Fibroblast of skin of abdomen (primary cell): ENCODE measurements at regions not wholly inside any gene's neighbourhood (a gene's known extent, or its start where the extent isn't known, plus 50 kb on each side); places are given as distances from the start of the nearest gene placed in this dataset.

Experiments used
- DNase-seq: peaks from one replicate; pipeline ENCODE4 v3.0.0-alpha.2; 2013

- no peak for DNase-seq
Observed at GRCh38 chr1:173128742-173129141, 78.0 kb upstream of the TNFSF18 start.

GRCh38 chr1:173127369-173128307, 76.9 kb upstream of the TNFSF18 start:
- no peak for DNase-seq

GRCh38 chr1:173126421-173126820, 75.7 kb upstream of the TNFSF18 start:
- no peak for DNase-seq

- peak; percentile 91 for DNase-seq
Observed at GRCh38 chr1:173122958-173123852, 72.5 kb upstream of the TNFSF18 start.

- DNase-seq = peak; percentile 45
Observed at GRCh38 chr1:173122344-173122935, 71.7 kb upstream of the TNFSF18 start.

- no peak for DNase-seq
Observed at GRCh38 chr1:173118404-173118803, 67.7 kb upstream of the TNFSF18 start.

GRCh38 chr1:173117761-173118160, 67.0 kb upstream of the TNFSF18 start:
- DNase-seq = no peak

- no peak for DNase-seq
Observed at GRCh38 chr1:173117108-173117633, 66.4 kb upstream of the TNFSF18 start.

- no peak for DNase-seq
Observed at GRCh38 chr1:173114346-173114745, 63.6 kb upstream of the TNFSF18 start.

- peak; percentile 52 for DNase-seq
Observed at GRCh38 chr1:173113015-173113741, 62.4 kb upstream of the TNFSF18 start.

- DNase-seq = no peak
Observed at GRCh38 chr1:173112129-173112528, 61.4 kb upstream of the TNFSF18 start.

- no peak for DNase-seq
Observed at GRCh38 chr1:173107696-173108095, 57.0 kb upstream of the TNFSF18 start.

GRCh38 chr1:173103006-173103405, 52.3 kb upstream of the TNFSF18 start:
- no peak for DNase-seq

- no peak for DNase-seq
Observed at GRCh38 chr1:173101589-173101988, 50.8 kb upstream of the TNFSF18 start.

- no peak for DNase-seq
Observed at GRCh38 chr1:173100476-173101107, 49.9 kb upstream of the TNFSF18 start.
